Activated T-helper 1 cell treated with anti-CD3 and anti-CD28 coated beads, Interleukin-2, amount 50 U/mL, for 16 hours (primary cell): ENCODE measurements at regions not wholly inside any gene's neighbourhood (a gene's known extent, or its start where the extent isn't known, plus 50 kb on each side); places are given as distances from the start of the nearest gene placed in this dataset.

Source experiments
- DNase-seq, 2 donors: peaks; one replicate each; pipeline ENCODE4 v3.0.0-alpha.2; 2020; ENCODE audit warnings: low read depth in 1 of 2, low spot score in 1 of 2

- DNase-seq, result no peak
These were observed 151.6 kb downstream of the C1orf94 start for GRCh38 chr1:34328281-34328799.

GRCh38 chr1:34330061-34330460, 153.4 kb downstream of the C1orf94 start:
- no peak for DNase-seq

- DNase-seq, result no peak
These were observed 154.6 kb downstream of the C1orf94 start for GRCh38 chr1:34331020-34331926.

GRCh38 chr1:34332996-34333395, 156.3 kb downstream of the C1orf94 start:
- DNase-seq, result no peak

GRCh38 chr1:34338871-34339270, 162.2 kb downstream of the C1orf94 start:
- no peak for DNase-seq

GRCh38 chr1:34341896-34342295, 165.2 kb downstream of the C1orf94 start:
- no peak for DNase-seq

- no peak for DNase-seq
These were observed 165.6 kb downstream of the C1orf94 start for GRCh38 chr1:34342334-34342733.

- DNase-seq, result no peak
These were observed 169.4 kb downstream of the C1orf94 start for GRCh38 chr1:34346128-34346527.

GRCh38 chr1:34353409-34353808, 176.7 kb downstream of the C1orf94 start:
- no peak for DNase-seq

- DNase-seq, result no peak
These were observed 177.7 kb downstream of the C1orf94 start for GRCh38 chr1:34354367-34354766.

- no peak for DNase-seq
These were observed 180.1 kb downstream of the C1orf94 start for GRCh38 chr1:34356853-34357252.

GRCh38 chr1:34358636-34359035, 181.9 kb downstream of the C1orf94 start:
- no peak for DNase-seq

GRCh38 chr1:34359411-34359810, 182.7 kb downstream of the C1orf94 start:
- no peak for DNase-seq

GRCh38 chr1:34360574-34360973, 183.9 kb downstream of the C1orf94 start:
- no peak for DNase-seq

- no peak for DNase-seq
These were observed 184.4 kb downstream of the C1orf94 start for GRCh38 chr1:34361121-34361520.

GRCh38 chr1:34361781-34362357, 185.2 kb downstream of the C1orf94 start:
- no peak for DNase-seq

- no peak for DNase-seq
These were observed 186.2 kb downstream of the C1orf94 start for GRCh38 chr1:34362949-34363348.

GRCh38 chr1:34363447-34363846, 186.7 kb downstream of the C1orf94 start:
- DNase-seq, result no peak

GRCh38 chr1:34363915-34364314, 187.2 kb downstream of the C1orf94 start:
- no peak for DNase-seq

- DNase-seq, result no peak
These were observed 187.7 kb downstream of the C1orf94 start for GRCh38 chr1:34364376-34364775.

GRCh38 chr1:34365295-34365694, 188.6 kb downstream of the C1orf94 start:
- no peak for DNase-seq

- DNase-seq, result no peak
These were observed 190.3 kb downstream of the C1orf94 start for GRCh38 chr1:34366875-34367624.
